Suprapubic skin (tissue), 3 donors: ENCODE measurements at regions not wholly inside any gene's neighbourhood (a gene's known extent, or its start where the extent isn't known, plus 50 kb on each side); places are given as distances from the start of the nearest gene placed in this dataset.

Experiments
- CTCF ChIP-seq, 2 donors: fragments of 200-600 bp in 1 of 2; fragments of 450-650 bp in 1 of 2; sonication (generic) in 1 of 2; IDR thresholded peaks; one replicate each; pipeline ENCODE4 v1.5.1; 2016 to 2019; ENCODE audit warnings: antibody characterized with exemption in 2 of 2, mild to moderate bottlenecking in 1 of 2, moderate library complexity in 1 of 2
- EP300 ChIP-seq: sonication (generic); formaldehyde crosslinking; IDR thresholded peaks from one replicate; pipeline ENCODE4 v1.6.1; 2017; ENCODE audit warnings: antibody characterized with exemption

GRCh38 chrX:115392871-115393270 is 103.4 kb downstream of the LUZP4 start:
- TF ChIP-seq CTCF (IDR thresholded peaks at IDR 0.05): no peak
- TF ChIP-seq EP300: no peak
